Breast epithelium (tissue), 3 donors: ENCODE measurements at regions not wholly inside any gene's neighbourhood (a gene's known extent, or its start where the extent isn't known, plus 50 kb on each side); places are given as distances from the start of the nearest gene placed in this dataset.

Source experiments
- CTCF ChIP-seq, 3 donors: fragments of 450-650 bp; IDR thresholded peaks; one replicate each; pipeline ENCODE4 v1.5.1; 2016 to 2017; ENCODE audit warnings: antibody characterized with exemption in 3 of 3, mild to moderate bottlenecking in 3 of 3, moderate library complexity in 3 of 3
- POLR2AphosphoS5 ChIP-seq, 3 donors: sonication (generic); formaldehyde crosslinking; IDR thresholded peaks; one replicate each; pipeline ENCODE4 v1.6.1; 2017; ENCODE audit warnings: antibody characterized with exemption in 3 of 3

DNA sequence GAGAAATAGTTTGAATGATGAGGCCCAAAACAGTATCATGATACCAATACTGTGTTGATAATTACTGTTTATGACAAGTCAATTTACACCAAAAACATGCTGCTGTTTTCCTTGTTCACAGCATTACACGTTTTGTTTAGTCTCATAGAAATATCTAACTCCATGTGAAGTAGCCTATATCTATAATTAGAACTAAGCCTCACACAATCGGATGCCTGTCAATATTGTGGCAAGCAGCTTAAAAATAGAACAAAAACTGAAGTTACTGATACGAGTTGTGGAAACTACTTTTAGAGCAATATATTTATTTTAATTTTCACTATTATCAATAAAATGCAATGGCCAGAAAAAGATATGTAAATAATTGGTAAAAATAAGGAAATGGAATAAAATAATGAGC is 470.8 kb downstream of the ZEB2 start:
- TF ChIP-seq CTCF (IDR thresholded peaks at IDR 0.05) = no peak
- no peak for TF ChIP-seq POLR2AphosphoS5 (IDR thresholded peaks at IDR 0.05)
